Stimulated activated CD4-positive, alpha-beta T cell treated with anti-CD3 and anti-CD28 coated beads, TNF-alpha, amount 100 ng/mL, for 48 hours (primary cell): ENCODE measurements at regions not wholly inside any gene's neighbourhood (a gene's known extent, or its start where the extent isn't known, plus 50 kb on each side); places are given as distances from the start of the nearest gene placed in this dataset.
"Not testable (repeated sequence)": the region's sequence is repeated elsewhere in the genome, so short reads cannot be mapped to it uniquely, and the experiment has no call there.

Experiments used
- DNase-seq, 3 donors: peaks; one replicate each; pipeline ENCODE4 v3.0.0-alpha.2; 2020; ENCODE audit warnings: low read depth in 3 of 3

GRCh38 chr15:22665711-22666110 is 120.7 kb upstream of the NIPA1 start:
- not testable (repeated sequence) for DNase-seq

GRCh38 chr15:22684786-22685185 is 101.7 kb upstream of the NIPA1 start:
- DNase-seq: not testable (repeated sequence)

- not testable (repeated sequence) for DNase-seq
Observed at GRCh38 chr15:22699881-22700280, 86.6 kb upstream of the NIPA1 start.

GRCh38 chr15:22710831-22711341 is 75.6 kb upstream of the NIPA1 start:
- not testable (repeated sequence) for DNase-seq

GRCh38 chr15:22713933-22714332 is 72.5 kb upstream of the NIPA1 start:
- not testable (repeated sequence) for DNase-seq

GRCh38 chr15:22714358-22715132 is 71.9 kb upstream of the NIPA1 start:
- DNase-seq: not testable (repeated sequence)

GRCh38 chr15:22715133-22715845 is 71.2 kb upstream of the NIPA1 start:
- DNase-seq: not testable (repeated sequence)

GRCh38 chr15:22719980-22720379 is 66.5 kb upstream of the NIPA1 start:
- DNase-seq: peak in 1 of 3 donors; percentile 7

GRCh38 chr15:22726104-22726503 is 60.3 kb upstream of the NIPA1 start:
- not testable (repeated sequence) for DNase-seq

GRCh38 chr15:22735067-22735466 is 51.4 kb upstream of the NIPA1 start:
- DNase-seq: not testable (repeated sequence)

GRCh38 chr15:22735781-22736180 is 50.7 kb upstream of the NIPA1 start:
- DNase-seq: no peak

GRCh38 chr15:22736200-22736599 is 50.2 kb upstream of the NIPA1 start:
- not testable (repeated sequence) for DNase-seq
